Endodermal cell (in vitro differentiated cells): ENCODE measurements at regions not wholly inside any gene's neighbourhood (a gene's known extent, or its start where the extent isn't known, plus 50 kb on each side); places are given as distances from the start of the nearest gene placed in this dataset.

Experiments used
- DNase-seq: peaks from one replicate; pipeline ENCODE4 v3.0.0-alpha.2; 2017
- H3K27ac ChIP-seq: 2 replicates; pipeline ENCODE4 v1.5.1; 2013; ENCODE audit warnings: mild to moderate bottlenecking, low read depth, low read length, moderate library complexity
- H3K27me3 ChIP-seq: 2 replicates; pipeline ENCODE4 v1.6.1; 2013; ENCODE audit warnings: mild to moderate bottlenecking, low read length, moderate library complexity; ENCODE audit not compliant: insufficient read depth, control insufficient read depth, poor library complexity, severe bottlenecking
- H3K36me3 ChIP-seq: 2 replicates; pipeline ENCODE4 v1.7.0; 2013; ENCODE audit warnings: mild to moderate bottlenecking, low read length, moderate library complexity; ENCODE audit not compliant: control insufficient read depth, insufficient read depth
- H3K4me1 ChIP-seq: one replicate; pipeline ENCODE4 v1.7.0; 2013; ENCODE audit warnings: low read length; ENCODE audit not compliant: control insufficient read depth, insufficient read depth
- H3K4me3 ChIP-seq: 2 replicates; pipeline ENCODE4 v1.5.1; 2013; ENCODE audit warnings: mild to moderate bottlenecking, low read length, moderate library complexity
- H3K9ac ChIP-seq: 2 replicates; pipeline ENCODE4 v1.6.1; 2013; ENCODE audit warnings: mild to moderate bottlenecking, low read length, moderate library complexity; ENCODE audit not compliant: poor library complexity, severe bottlenecking; ENCODE audit errors: extremely low read depth
- H3K9me3 ChIP-seq: 2 replicates; pipeline ENCODE4 v1.6.1; 2013; ENCODE audit warnings: mild to moderate bottlenecking, low read length, moderate library complexity; ENCODE audit not compliant: control insufficient read depth
- H3K27ac Mint-ChIP-seq: 2 replicates; pipeline ENCODE4 v1.8.0; 2020; ENCODE audit warnings: mixed read lengths
- H3K27me3 Mint-ChIP-seq: 2 replicates; pipeline ENCODE4 v1.8.0; 2021; ENCODE audit warnings: mild to moderate bottlenecking, mixed read lengths; ENCODE audit not compliant: insufficient read depth
- H3K36me3 Mint-ChIP-seq: 2 replicates; pipeline ENCODE4 v1.8.0; 2020; ENCODE audit warnings: low read depth, mixed read lengths
- H3K4me1 Mint-ChIP-seq: 2 replicates; pipeline ENCODE4 v1.8.0; 2020; ENCODE audit warnings: mixed read lengths
- H3K4me3 Mint-ChIP-seq: 2 replicates; pipeline ENCODE4 v1.8.0; 2020; ENCODE audit warnings: mild to moderate bottlenecking, moderate library complexity, mixed read lengths
- H3K9me3 Mint-ChIP-seq: 2 replicates; pipeline ENCODE4 v1.8.0; 2020; ENCODE audit warnings: mild to moderate bottlenecking, mixed read lengths
- CTCF ChIP-seq: fragments of 200-600 bp; sonication (generic); conservative IDR thresholded peaks from 2 replicates; pipeline ENCODE4 v1.5.0; 2021; ENCODE audit warnings: antibody characterized with exemption, mild to moderate bottlenecking
- WGBS, 2 experiments: methylation state at CpG; one replicate each; pipeline versions ENCODE4 v1.1.5 to v1.1.7; 2013; ENCODE audit warnings: missing lambda C conversion rate in 2 of 2, mixed read lengths in 1 of 2; ENCODE audit not compliant: insufficient coverage in 1 of 2, insufficient read length in 1 of 2; 5-methylcytosine and 5-hydroxymethylcytosine counted together

GRCh38 chr10:47187592-47187991, 112.4 kb upstream of the GDF10 start:
- H3K9ac ChIP-seq, result no peak overlapping the region
- Mint-ChIP-seq H3K9me3 (no peaks in the 10 kb centered on the region), H3K4me3 (no peak overlapping the region), H3K27me3 (peaks cover 2% of the 10 kb centered on the region), H3K36me3 (no peaks in the 10 kb centered on the region), H3K4me1 (no peaks in the 10 kb centered on the region), H3K27ac (no peak overlapping the region)
- H3K9me3 ChIP-seq, result no peaks in the 10 kb centered on the region
- H3K36me3 ChIP-seq, result no peaks in the 10 kb centered on the region
- no peak overlapping the region for H3K4me3 ChIP-seq
- TF ChIP-seq CTCF, result no peak
- DNase-seq, result peak; percentile 14
- H3K4me1 ChIP-seq, result no peaks in the 10 kb centered on the region
- no peaks in the 10 kb centered on the region for H3K27me3 ChIP-seq
- WGBS, 2 experiments, result 85 to 100% methylated on average over 1 to 7 of the region's 7 CpGs
- no peak overlapping the region for H3K27ac ChIP-seq

- Histone ChIP-seq H3K27me3 (no peaks in the 10 kb centered on the region), H3K36me3 (no peaks in the 10 kb centered on the region), H3K9ac (no peak overlapping the region), H3K27ac (no peak overlapping the region), H3K9me3 (no peaks in the 10 kb centered on the region), H3K4me3 (no peak overlapping the region), H3K4me1 (no peaks in the 10 kb centered on the region)
- Mint-ChIP-seq H3K9me3 (no peaks in the 10 kb centered on the region), H3K4me1 (no peaks in the 10 kb centered on the region), H3K4me3 (no peak overlapping the region), H3K27me3 (peaks cover 2% of the 10 kb centered on the region), H3K27ac (no peak overlapping the region), H3K36me3 (no peaks in the 10 kb centered on the region)
- TF ChIP-seq CTCF, result no peak
- 89 to 90% methylated on average over 2 to 3 of the region's 3 CpGs for WGBS, 2 experiments
- DNase-seq, result no peak
Observed at GRCh38 chr10:47188156-47188555, 111.8 kb upstream of the GDF10 start.

- Mint-ChIP-seq H3K27ac (no peak overlapping the region), H3K4me3 (no peak overlapping the region), H3K27me3 (peaks cover 2% of the 10 kb centered on the region), H3K9me3 (no peaks in the 10 kb centered on the region), H3K36me3 (no peaks in the 10 kb centered on the region), H3K4me1 (no peaks in the 10 kb centered on the region)
- Histone ChIP-seq H3K36me3 (no peaks in the 10 kb centered on the region), H3K4me1 (no peaks in the 10 kb centered on the region), H3K9ac (no peak overlapping the region), H3K4me3 (no peak overlapping the region), H3K27ac (no peak overlapping the region), H3K27me3 (no peaks in the 10 kb centered on the region), H3K9me3 (no peaks in the 10 kb centered on the region)
- 92 to 95% methylated on average over 4 to 6 of the region's 6 CpGs for WGBS, 2 experiments
- TF ChIP-seq CTCF, result no peak
- no peak for DNase-seq
Observed at GRCh38 chr10:47189802-47190201, 110.2 kb upstream of the GDF10 start.
